Adipocyte (in vitro differentiated cells): ENCODE measurements at regions not wholly inside any gene's neighbourhood (a gene's known extent, or its start where the extent isn't known, plus 50 kb on each side); places are given as distances from the start of the nearest gene placed in this dataset.
A peak's percentile ranks its signal among the peaks of the same experiment; 100 is the strongest.

Source experiments
- DNase-seq: peaks from one replicate; pipeline ENCODE4 v3.0.0-alpha.2; 2015; ENCODE audit warnings: low read depth
- H3K27me3 ChIP-seq: replicated peaks from 2 replicates; pipeline ENCODE4 v1.7.0; 2013; ENCODE audit warnings: mild to moderate bottlenecking, low read length, moderate library complexity; ENCODE audit not compliant: control insufficient read depth, insufficient read depth
- H3K36me3 ChIP-seq: 2 replicates; pipeline ENCODE4 v1.7.0; 2013; ENCODE audit warnings: low read length, mild to moderate bottlenecking, moderate library complexity; ENCODE audit not compliant: control insufficient read depth, insufficient read depth, severe bottlenecking
- H3K4me1 ChIP-seq: 2 replicates; pipeline ENCODE4 v1.7.0; 2013; ENCODE audit warnings: mild to moderate bottlenecking, low read length, moderate library complexity; ENCODE audit not compliant: control insufficient read depth, insufficient read depth
- H3K4me3 ChIP-seq: 2 replicates; pipeline ENCODE4 v1.7.0; 2013; ENCODE audit warnings: mild to moderate bottlenecking, low read length, moderate library complexity
- H3K9ac ChIP-seq: 2 replicates; pipeline ENCODE4 v1.7.0; 2013; ENCODE audit warnings: mild to moderate bottlenecking, low read length, moderate library complexity
- H3K9me3 ChIP-seq: 2 replicates; pipeline ENCODE4 v1.7.0; 2013; ENCODE audit warnings: mild to moderate bottlenecking, low read length, moderate library complexity; ENCODE audit not compliant: control insufficient read depth

DNA sequence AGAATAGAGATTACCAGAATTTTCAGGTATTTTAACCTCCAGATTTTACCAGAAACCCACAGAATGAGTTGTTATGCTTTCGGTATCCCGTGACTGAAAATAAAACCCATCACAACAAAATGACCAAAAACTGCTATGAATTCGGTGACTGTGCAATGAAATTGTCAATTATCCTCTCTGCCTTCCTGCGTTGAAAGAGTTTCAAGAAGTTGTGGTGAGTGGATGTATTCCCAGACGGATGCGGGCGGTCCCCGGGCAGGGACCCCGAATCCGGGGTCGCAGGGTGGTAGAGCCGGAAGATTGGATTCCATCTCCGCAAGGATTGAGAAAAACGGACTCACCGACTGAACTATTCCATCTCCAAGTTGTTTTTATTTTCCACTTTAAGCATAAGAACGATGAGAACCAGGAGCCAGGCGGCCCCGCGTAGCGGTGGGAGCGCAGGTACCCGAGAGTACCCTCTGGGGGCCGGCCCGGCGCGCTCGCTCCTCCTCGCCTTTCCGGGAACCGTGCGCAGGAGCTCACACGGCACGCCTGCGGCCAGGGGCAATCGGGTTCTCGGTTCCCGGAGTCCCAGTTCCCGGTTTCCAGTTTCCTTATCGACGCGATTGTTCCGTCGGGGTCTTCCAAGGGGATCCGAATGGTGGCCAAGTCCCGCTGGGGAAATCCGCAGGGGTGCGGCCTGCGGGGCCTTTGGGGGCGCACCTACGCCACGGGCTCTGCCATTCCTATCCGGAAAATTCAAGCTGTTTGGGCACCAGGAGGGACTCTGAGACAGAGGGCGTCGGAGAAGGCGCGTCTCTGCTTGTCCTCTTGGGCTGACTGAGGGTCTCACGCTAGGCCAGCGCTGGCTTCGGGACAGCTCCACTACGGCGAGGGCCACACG is 104.9 kb upstream of the PRDM1 start:
- Histone ChIP-seq H3K36me3 (no peaks in the 10 kb centered on the region), H3K27me3 (peaks cover 20% of the 10 kb centered on the region), H3K9ac (peak overlapping the region; percentile 41), H3K9me3 (no peaks in the 10 kb centered on the region), H3K4me1 (peaks cover 3% of the 10 kb centered on the region), H3K4me3 (peak overlapping the region; percentile 71)
- peak; percentile 35 for DNase-seq

- Histone ChIP-seq H3K9me3 (no peaks in the 10 kb centered on the region), H3K9ac (no peak overlapping the region), H3K27me3 (peaks cover 12% of the 10 kb centered on the region), H3K36me3 (no peaks in the 10 kb centered on the region), H3K4me1 (peaks cover 3% of the 10 kb centered on the region), H3K4me3 (no peak overlapping the region)
- DNase-seq, result no peak
Observed at GRCh38 chr6:105978974-105979373, 107.2 kb upstream of the PRDM1 start.

- Histone ChIP-seq H3K4me3 (no peak overlapping the region), H3K9ac (no peak overlapping the region), H3K9me3 (peaks cover 5% of the 10 kb centered on the region), H3K27me3 (peaks cover 12% of the 10 kb centered on the region), H3K36me3 (no peaks in the 10 kb centered on the region), H3K4me1 (peaks cover 3% of the 10 kb centered on the region)
- no peak for DNase-seq
Observed at GRCh38 chr6:105977934-105978504, 108.1 kb upstream of the PRDM1 start.

DNA sequence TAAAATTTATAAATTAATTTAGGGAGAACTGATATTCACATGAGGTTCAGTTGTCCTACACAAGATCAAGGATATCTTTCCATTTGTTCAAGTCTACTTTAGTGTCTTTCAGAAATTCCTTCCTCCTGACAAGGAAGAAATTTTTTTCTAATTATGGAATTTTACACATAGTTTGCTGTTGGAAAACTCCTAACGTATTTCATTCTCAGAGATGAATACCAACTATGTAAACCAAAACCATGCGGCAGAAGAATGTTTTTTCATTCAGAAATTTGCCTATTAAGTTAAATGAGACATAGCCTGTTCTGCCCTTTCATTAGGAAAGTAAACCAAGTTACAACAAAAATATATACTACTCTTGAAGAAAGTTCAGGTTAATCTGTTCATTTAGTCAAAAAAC is 111.2 kb upstream of the PRDM1 start:
- H3K9me3 ChIP-seq, result peaks cover 19% of the 10 kb centered on the region
- H3K36me3 ChIP-seq, result no peaks in the 10 kb centered on the region
- no peak overlapping the region for H3K9ac ChIP-seq
- H3K4me3 ChIP-seq, result no peak overlapping the region
- no peaks in the 10 kb centered on the region for H3K27me3 ChIP-seq
- no peaks in the 10 kb centered on the region for H3K4me1 ChIP-seq
- DNase-seq, result peak; percentile 48

DNA sequence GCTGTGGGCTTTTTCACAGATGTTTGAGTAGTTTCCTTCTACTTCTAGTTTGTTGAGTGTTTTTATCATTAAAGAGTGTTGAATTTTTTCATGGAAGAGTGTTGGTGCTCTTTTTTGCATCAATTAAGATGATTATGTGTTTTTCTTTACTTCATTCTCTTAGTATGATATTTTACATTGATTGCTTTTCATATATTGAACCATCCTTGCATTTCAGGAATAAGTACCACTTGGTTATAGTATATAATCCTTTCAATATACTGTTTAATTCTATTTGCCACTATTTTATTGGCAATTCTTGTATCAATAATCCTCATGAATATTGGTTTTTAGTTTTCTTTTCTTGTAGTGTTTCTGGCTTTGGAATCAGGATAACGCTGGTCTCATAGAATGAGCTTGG is 113.7 kb upstream of the PRDM1 start:
- no peaks in the 10 kb centered on the region for H3K4me1 ChIP-seq
- DNase-seq, result no peak
- H3K36me3 ChIP-seq, result no peaks in the 10 kb centered on the region
- no peak overlapping the region for H3K9ac ChIP-seq
- H3K9me3 ChIP-seq, result peaks cover 38% of the 10 kb centered on the region
- no peaks in the 10 kb centered on the region for H3K27me3 ChIP-seq
- peak overlapping the region; percentile 25 for H3K4me3 ChIP-seq

- Histone ChIP-seq H3K27me3 (no peaks in the 10 kb centered on the region), H3K9ac (no peak overlapping the region), H3K4me3 (no peak overlapping the region), H3K4me1 (no peaks in the 10 kb centered on the region), H3K9me3 (peaks cover 38% of the 10 kb centered on the region), H3K36me3 (no peaks in the 10 kb centered on the region)
- DNase-seq, result no peak
Observed at GRCh38 chr6:105968603-105969333, 117.4 kb upstream of the PRDM1 start.

DNA sequence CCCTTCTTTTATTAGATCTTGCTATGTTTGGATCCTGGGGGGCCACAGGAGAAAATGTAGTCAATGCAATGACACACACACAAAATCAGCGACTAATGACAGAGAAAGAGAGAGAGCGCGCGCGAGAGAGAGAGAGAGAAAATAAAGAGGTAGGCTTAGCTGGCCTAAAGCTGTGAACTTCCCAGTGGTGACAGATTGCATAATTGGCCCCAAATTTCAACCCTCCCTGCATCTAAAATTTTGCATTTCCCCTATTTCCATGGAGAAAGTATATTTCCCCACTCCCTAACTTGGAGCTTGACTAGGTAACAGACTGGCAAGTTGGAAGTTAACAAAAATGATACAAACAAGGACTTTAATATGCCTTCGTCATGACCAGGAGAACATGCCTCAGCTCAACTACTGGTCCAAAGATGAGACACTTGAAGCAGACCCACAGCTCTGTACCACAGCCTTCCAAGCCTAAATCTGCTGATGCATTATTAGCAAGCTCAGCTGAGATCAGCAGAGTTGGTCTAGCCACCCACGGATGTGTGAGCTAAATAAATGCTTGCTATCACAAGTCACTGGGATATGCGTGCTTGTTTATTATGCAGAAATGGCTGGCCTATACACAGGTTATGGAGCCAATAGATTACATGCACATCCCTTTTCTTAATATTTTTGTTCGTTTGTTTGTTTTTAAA is 118.1 kb upstream of the PRDM1 start:
- Histone ChIP-seq H3K4me1 (no peaks in the 10 kb centered on the region), H3K4me3 (no peak overlapping the region)
- DNase-seq, result no peak

DNA sequence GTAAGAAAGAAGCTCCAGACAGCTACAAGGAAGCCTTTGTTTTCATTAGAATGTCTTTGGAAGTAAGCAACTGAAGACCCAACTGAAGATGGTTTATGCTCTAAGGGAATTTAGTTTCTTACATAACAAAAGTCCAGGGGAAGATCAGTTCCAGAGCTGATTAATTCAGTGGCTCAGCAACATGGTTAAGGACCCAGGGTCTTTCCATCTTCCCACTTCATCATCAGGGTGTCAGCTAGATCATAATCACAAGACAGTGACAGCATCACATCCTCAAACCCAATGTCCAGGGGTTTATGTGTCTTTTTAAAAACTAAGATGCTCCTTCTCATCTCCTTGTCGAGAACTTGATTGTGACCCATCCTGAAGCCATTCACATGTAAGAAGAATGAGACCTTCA is 119.7 kb upstream of the PRDM1 start:
- DNase-seq, result no peak
- H3K9ac ChIP-seq, result no peak overlapping the region
- H3K4me1 ChIP-seq, result peaks cover 7% of the 10 kb centered on the region
- no peaks in the 10 kb centered on the region for H3K27me3 ChIP-seq
- peaks cover 18% of the 10 kb centered on the region for H3K9me3 ChIP-seq
- H3K4me3 ChIP-seq, result no peak overlapping the region
- H3K36me3 ChIP-seq, result no peaks in the 10 kb centered on the region

More for the DNA sequence above, 118.1 kb upstream of the PRDM1 start:
- H3K36me3 ChIP-seq, result no peaks in the 10 kb centered on the region
- no peaks in the 10 kb centered on the region for H3K27me3 ChIP-seq
- peaks cover 33% of the 10 kb centered on the region for H3K9me3 ChIP-seq
- H3K9ac ChIP-seq, result no peak overlapping the region

- H3K9ac ChIP-seq, result no peak overlapping the region
- H3K27me3 ChIP-seq, result no peaks in the 10 kb centered on the region
- H3K36me3 ChIP-seq, result no peaks in the 10 kb centered on the region
- H3K9me3 ChIP-seq, result peaks cover 18% of the 10 kb centered on the region
- H3K4me3 ChIP-seq, result no peak overlapping the region
- no peak for DNase-seq
- peaks cover 7% of the 10 kb centered on the region for H3K4me1 ChIP-seq
Observed at GRCh38 chr6:105964979-105965760, 121.0 kb upstream of the PRDM1 start.

DNA sequence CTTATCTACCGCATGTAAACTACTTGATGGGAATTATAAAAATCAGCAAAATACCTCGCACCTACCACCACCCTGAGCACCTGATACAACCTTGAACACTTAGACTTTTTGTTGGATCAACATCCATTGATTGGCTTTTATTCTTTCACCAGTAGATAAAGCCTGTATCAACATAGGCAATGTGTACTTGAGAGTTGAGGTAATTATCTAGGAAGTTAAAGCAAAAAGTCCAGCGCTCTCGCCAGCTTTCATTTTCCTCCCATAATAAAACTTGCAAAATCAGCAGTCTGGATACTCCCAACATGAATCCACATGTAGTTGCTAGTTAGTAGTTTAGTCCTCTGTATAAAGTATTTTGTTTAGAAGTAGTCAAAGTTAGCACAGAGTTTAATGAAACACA is 132.0 kb upstream of the PRDM1 start:
- H3K36me3 ChIP-seq, result no peaks in the 10 kb centered on the region
- no peaks in the 10 kb centered on the region for H3K27me3 ChIP-seq
- H3K9ac ChIP-seq, result no peak overlapping the region

More for the DNA sequence above, 132.0 kb upstream of the PRDM1 start:
- no peak overlapping the region for H3K4me3 ChIP-seq
- no peaks in the 10 kb centered on the region for H3K4me1 ChIP-seq
- no peak for DNase-seq
- H3K9me3 ChIP-seq, result no peaks in the 10 kb centered on the region
